OCI-LY7 (cell line): ENCODE measurements at regions not wholly inside any gene's neighbourhood (a gene's known extent, or its start where the extent isn't known, plus 50 kb on each side); places are given as distances from the start of the nearest gene placed in this dataset.

Experiments
- BruUV-seq: library from RNA; stranded (reverse); fragments of 400-500 nt; replicated peaks from 2 replicates; lab custom pipeline; 2021; lab: Mats Ljungman, UMichigan
- CTCF ChIA-PET: fragments of 300-600 bp; sonication (Branson Sonifier 250); formaldehyde crosslinking; loops from one replicate; lab custom pipeline; 2022; ENCODE audit warnings: antibody characterized with exemption; ENCODE audit not compliant: unreplicated experiment; lab: Charles Lee
- POLR2A ChIA-PET: fragments of 300-600 bp; sonication (Branson Sonifier 250); formaldehyde crosslinking; loops from one replicate; lab custom pipeline; 2022; ENCODE audit warnings: antibody characterized with exemption; lab: Charles Lee
- DNase-seq: peaks from one replicate; pipeline ENCODE4 v3.0.0-alpha.2; 2015; ENCODE audit warnings: low spot score
- H2AFZ ChIP-seq: fragments of 200-600 bp; sonication (generic), shearing (Covaris generic); 2 replicates; pipeline ENCODE4 v1.6.1; 2014; ENCODE audit warnings: mild to moderate bottlenecking, antibody characterized with exemption, low read length, moderate library complexity
- H3K27ac ChIP-seq: fragments of 200-600 bp; sonication (generic); 2 replicates; pipeline ENCODE4 v1.5.1; 2014; ENCODE audit warnings: mixed run types, low read depth, mild to moderate bottlenecking, moderate library complexity, low read length, inconsistent platforms; ENCODE audit not compliant: poor library complexity, severe bottlenecking
- H3K36me3 ChIP-seq: fragments of 200-600 bp; sonication (generic); 2 replicates; pipeline ENCODE4 v1.6.1; 2014; ENCODE audit warnings: mild to moderate bottlenecking, antibody characterized with exemption, low read length, moderate library complexity, mixed read lengths; ENCODE audit not compliant: insufficient read depth
- H3K4me1 ChIP-seq: fragments of 200-600 bp; sonication (generic); 2 replicates; pipeline ENCODE4 v1.5.1; 2014; ENCODE audit warnings: mild to moderate bottlenecking, low read length; ENCODE audit not compliant: insufficient read depth, poor library complexity, severe bottlenecking
- H3K4me2 ChIP-seq: fragments of 200-600 bp; sonication (generic); 2 replicates; pipeline ENCODE4 v1.6.1; 2014; ENCODE audit warnings: mild to moderate bottlenecking, low read length
- H3K4me3 ChIP-seq: fragments of 200-600 bp; sonication (generic); 2 replicates; pipeline ENCODE4 v1.5.1; 2014; ENCODE audit warnings: mild to moderate bottlenecking, low read depth, low read length; ENCODE audit not compliant: poor library complexity, severe bottlenecking
- H3K79me2 ChIP-seq: fragments of 200-600 bp; sonication (generic); 2 replicates; pipeline ENCODE4 v1.6.1; 2016; ENCODE audit warnings: low read depth, mild to moderate bottlenecking, low read length, moderate library complexity, mixed read lengths; ENCODE audit not compliant: insufficient read depth
- H3K9me2 ChIP-seq: fragments of 200-600 bp; sonication (generic); 2 replicates; pipeline ENCODE4 v1.6.1; 2016; ENCODE audit warnings: mild to moderate bottlenecking, low read length, mixed read lengths; ENCODE audit not compliant: insufficient read depth
- H3K9me3 ChIP-seq: fragments of 200-600 bp; sonication (generic); 2 replicates; pipeline ENCODE4 v1.6.1; 2014; ENCODE audit warnings: mild to moderate bottlenecking, mixed run types, low read length, mixed read lengths
- H4K20me1 ChIP-seq: fragments of 200-600 bp; sonication (generic); 2 replicates; pipeline ENCODE4 v1.6.1; 2014; ENCODE audit warnings: mild to moderate bottlenecking, antibody characterized with exemption, low read length, moderate library complexity, mixed read lengths; ENCODE audit not compliant: insufficient read depth
- CTCF ChIP-seq: fragments of 200-600 bp; sonication (generic); conservative IDR thresholded peaks from 2 replicates; pipeline ENCODE4 v1.5.1; 2014; ENCODE audit warnings: mild to moderate bottlenecking, antibody characterized with exemption, low read length, moderate library complexity, mixed read lengths
- EZH2phosphoT487 ChIP-seq: fragments of 200-600 bp; sonication (generic); IDR thresholded peaks from 2 replicates; pipeline ENCODE4 v1.6.1; 2018; ENCODE audit warnings: low read depth, borderline replicate concordance, mild to moderate bottlenecking, mixed run types, antibody characterized with exemption, low read length, moderate library complexity, mixed read lengths
- intact Hi-C: fragments of 100-400 bp; cut with micrococcal nuclease; formaldehyde crosslinking; loops from one replicate; pipeline ENCODE4 v1.10.0; 2022; ENCODE audit not compliant: unreplicated experiment

DNA sequence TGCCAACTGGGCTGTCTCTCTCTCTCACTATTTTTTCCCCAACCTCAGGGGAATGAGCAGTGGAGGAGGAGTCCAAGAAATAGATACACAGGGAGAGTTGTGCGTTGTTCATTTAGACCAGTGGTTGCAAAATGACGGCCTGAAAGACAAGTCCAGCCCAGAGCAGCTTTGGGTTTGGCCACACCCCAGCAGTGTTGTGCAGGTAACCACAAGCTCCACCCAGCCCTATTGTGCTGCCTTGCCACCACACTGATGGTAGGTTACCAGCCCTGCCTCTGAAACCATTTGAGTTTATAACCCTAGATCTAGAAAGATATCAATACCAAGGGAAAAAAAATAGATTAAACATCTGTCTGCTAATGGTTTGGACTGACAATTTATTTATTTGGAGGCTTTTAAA is 144.3 kb downstream of the CMPK2 start:
- POLR2A ChIA-PET: no interaction called here
- no peaks in the 10 kb centered on the region for H3K4me1 ChIP-seq
- no peaks in the 10 kb centered on the region for H4K20me1 ChIP-seq
- H3K4me2 ChIP-seq: no peak overlapping the region
- TF ChIP-seq EZH2phosphoT487 (no peak), CTCF (no peak)
- H3K9me3 ChIP-seq: no peaks in the 10 kb centered on the region
- H3K9me2 ChIP-seq: 0 out of 2 replicates have a peak, but pooled peaks cover 2% of the 10 kb centered on the region
- no peak overlapping the region for H3K27ac ChIP-seq
- CTCF ChIA-PET: no interaction called here
- no TSS peak for BruUV-seq
- intact Hi-C loops: no loop called here
- no peaks in the 10 kb centered on the region for H3K36me3 ChIP-seq
- H2AFZ ChIP-seq: no peak overlapping the region
- H3K4me3 ChIP-seq: no peak overlapping the region
- DNase-seq: no peak
- H3K79me2 ChIP-seq: no peaks in the 10 kb centered on the region

- no peak for DNase-seq
- Histone ChIP-seq H3K4me3 (no peak overlapping the region), H3K4me1 (no peaks in the 10 kb centered on the region), H3K9me3 (no peaks in the 10 kb centered on the region), H3K27ac (no peak overlapping the region), H3K9me2 (0 out of 2 replicates have a peak, but pooled peaks cover 2% of the 10 kb centered on the region), H2AFZ (no peak overlapping the region), H3K36me3 (no peaks in the 10 kb centered on the region), H3K4me2 (no peak overlapping the region), H4K20me1 (no peaks in the 10 kb centered on the region), H3K79me2 (no peaks in the 10 kb centered on the region)
- ChIA-PET POLR2A (interaction anchor here (1.0 kb wide), 1 partner anchor 27 kb away, joined by 6 read pairs; no protein-coding TSS in a partner anchor), CTCF (no interaction called here)
- intact Hi-C loops: no loop called here
- TF ChIP-seq EZH2phosphoT487 (no peak), CTCF (no peak)
- BruUV-seq: no TSS peak
Measured at GRCh38 chr2:6722574-6722973, 143.1 kb downstream of the CMPK2 start.

DNA sequence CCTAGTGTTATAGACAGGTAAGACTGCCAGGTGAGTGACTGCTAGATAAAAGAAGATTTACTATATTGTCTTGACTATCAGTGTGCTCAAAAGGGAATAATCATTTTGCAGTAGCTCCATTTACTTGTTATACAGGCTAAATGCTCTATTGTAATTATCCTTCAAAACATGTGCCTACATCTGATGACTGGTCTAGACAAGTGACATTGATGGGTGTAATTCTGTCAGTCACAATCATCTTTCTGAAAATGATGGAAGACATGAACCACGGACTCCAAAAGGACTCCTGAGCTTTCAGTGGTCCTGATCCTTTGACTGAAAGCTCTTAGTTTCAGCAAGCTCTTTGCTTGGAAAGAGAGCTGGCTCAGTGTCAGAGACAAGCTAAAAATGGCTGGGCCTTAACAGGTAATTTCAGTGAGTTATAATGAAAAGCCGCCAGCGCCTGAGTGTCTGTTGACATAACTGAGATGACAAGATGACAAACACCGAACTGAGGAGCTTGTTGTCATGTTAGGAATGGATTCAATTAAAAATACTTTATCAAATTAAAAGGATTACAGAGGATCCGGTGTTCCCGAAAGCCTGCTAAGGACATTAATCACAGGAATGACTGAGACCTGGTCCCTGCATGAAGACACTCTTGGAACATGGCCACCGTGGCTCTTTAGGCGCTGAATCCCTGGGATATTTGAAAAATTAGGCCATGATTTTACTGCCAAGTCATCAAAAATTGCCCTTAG is 141.7 kb downstream of the CMPK2 start:
- CTCF ChIA-PET: no interaction called here

More for the DNA sequence above, 141.7 kb downstream of the CMPK2 start:
- Histone ChIP-seq H3K4me1 (no peaks in the 10 kb centered on the region), H3K4me2 (no peak overlapping the region), H3K9me2 (no peaks in the 10 kb centered on the region), H3K79me2 (no peaks in the 10 kb centered on the region), H4K20me1 (no peaks in the 10 kb centered on the region), H3K9me3 (no peaks in the 10 kb centered on the region), H3K4me3 (no peak overlapping the region), H3K27ac (no peak overlapping the region), H3K36me3 (no peaks in the 10 kb centered on the region), H2AFZ (no peak overlapping the region)
- intact Hi-C loops: no loop called here
- no TSS peak for BruUV-seq
- no peak for TF ChIP-seq CTCF
- TF ChIP-seq EZH2phosphoT487: no peak
- POLR2A ChIA-PET: interaction anchor here (0.5 to 1.2 kb wide), 2 partner anchors 27 to 620 kb away, joined by 3 read pairs; no protein-coding TSS in a partner anchor
- no peak for DNase-seq
